Left lung (tissue), 4 donors: ENCODE measurements at regions not wholly inside any gene's neighbourhood (a gene's known extent, or its start where the extent isn't known, plus 50 kb on each side); places are given as distances from the start of the nearest gene placed in this dataset.

ENCODE experiments used
- ATAC-seq: fragments of 200-7000 bp; cut with Tn5 transposase; one replicate; pipeline ENCODE4 v1.9.1; 2020; ENCODE audit warnings: moderate library complexity
- DNase-seq, 4 donors: peaks; one replicate each; pipeline ENCODE4 v3.0.0-alpha.2; 2013 to 2020
- H3K27ac ChIP-seq, 2 donors: fragments of 200-600 bp; sonication (generic) in 1 of 2; one replicate each; pipeline versions ENCODE4 v1.5.0 to v1.8.0; 2020 to 2021
- H3K27me3 ChIP-seq, 2 donors: fragments of 200-600 bp; sonication (generic) in 1 of 2; one replicate each; pipeline versions ENCODE4 v1.5.0 to v1.8.0; 2020 to 2021
- H3K36me3 ChIP-seq, 2 donors: fragments of 200-600 bp; sonication (generic) in 1 of 2; one replicate each; pipeline versions ENCODE4 v1.5.0 to v1.8.0; 2020 to 2021
- H3K4me1 ChIP-seq, 2 donors: fragments of 200-600 bp; one replicate each; pipeline ENCODE4 v1.8.0; 2021
- H3K4me3 ChIP-seq, 2 donors: fragments of 200-600 bp; sonication (generic) in 1 of 2; one replicate each; pipeline versions ENCODE4 v1.5.0 to v1.8.0; 2020 to 2021; ENCODE audit warnings: mild to moderate bottlenecking in 1 of 2
- H3K9me3 ChIP-seq, 2 donors: fragments of 200-600 bp; sonication (generic) in 1 of 2; one replicate each; pipeline versions ENCODE4 v1.5.0 to v1.8.0; 2020 to 2021
- CTCF ChIP-seq, 2 donors: fragments of 200-600 bp; sonication (generic) in 1 of 2; IDR thresholded peaks; one replicate each; pipeline versions ENCODE4 v1.5.0 to v1.8.0; 2021; ENCODE audit warnings: antibody characterized with exemption in 2 of 2
- intact Hi-C, 2 donors: fragments of 100-400 bp; cut with DNase I; formaldehyde crosslinking; loops; one replicate each; pipeline versions ENCODE4 v1.11.2 to v1.14.2; 2022
- donor health status: DM: no; HTN: yes; CAD: no.
- donor health status: DM: no; HTN: no; CAD: no.

- H3K27me3 ChIP-seq: no peaks in the 10 kb centered on the region
- intact Hi-C loops: no loop called here
- DNase-seq (no peak), ATAC-seq (no peak)
- H3K9me3 ChIP-seq: no peaks in the 10 kb centered on the region
- TF ChIP-seq CTCF (IDR thresholded peaks at IDR 0.05): no peak
- H3K4me1 ChIP-seq: peaks cover 0 to 5% of the 10 kb centered on the region in 2 donors
- no peak overlapping the region for H3K27ac ChIP-seq
- no peaks in the 10 kb centered on the region for H3K36me3 ChIP-seq
- H3K4me3 ChIP-seq: no peak overlapping the region
Measured at GRCh38 chr9:96159596-96159995, 142.4 kb downstream of the HSD17B3 start.

- Histone ChIP-seq H3K4me3 (no peak overlapping the region), H3K9me3 (no peaks in the 10 kb centered on the region), H3K36me3 (no peaks in the 10 kb centered on the region), H3K27me3 (no peaks in the 10 kb centered on the region), H3K27ac (no peak overlapping the region), H3K4me1 (peaks cover 0 to 5% of the 10 kb centered on the region in 2 donors)
- no peak for TF ChIP-seq CTCF (IDR thresholded peaks at IDR 0.05)
- intact Hi-C loops: no loop called here
- ATAC-seq (no peak), DNase-seq (no peak)
Measured at GRCh38 chr9:96158909-96159575, 142.9 kb downstream of the HSD17B3 start.

GRCh38 chr9:96158147-96158546 is 143.8 kb downstream of the HSD17B3 start:
- Histone ChIP-seq H3K4me3 (no peak overlapping the region), H3K4me1 (peaks cover 0 to 5% of the 10 kb centered on the region in 2 donors), H3K9me3 (no peaks in the 10 kb centered on the region), H3K27me3 (no peaks in the 10 kb centered on the region), H3K36me3 (no peaks in the 10 kb centered on the region), H3K27ac (no peak overlapping the region)
- ATAC-seq (no peak), DNase-seq (no peak)
- no peak for TF ChIP-seq CTCF (IDR thresholded peaks at IDR 0.05)
- intact Hi-C loops: no loop called here

- intact Hi-C loops: no loop called here
- Histone ChIP-seq H3K27me3 (no peaks in the 10 kb centered on the region), H3K36me3 (no peaks in the 10 kb centered on the region), H3K27ac (no peak overlapping the region), H3K9me3 (no peaks in the 10 kb centered on the region), H3K4me3 (no peak overlapping the region), H3K4me1 (peaks cover 0 to 5% of the 10 kb centered on the region in 2 donors)
- ATAC-seq (no peak), DNase-seq (no peak)
- no peak for TF ChIP-seq CTCF (IDR thresholded peaks at IDR 0.05)
Measured at GRCh38 chr9:96157675-96158074, 144.3 kb downstream of the HSD17B3 start.

GRCh38 chr9:96156171-96156974 is 145.6 kb downstream of the HSD17B3 start:
- no peak overlapping the region for H3K4me3 ChIP-seq
- no peak for TF ChIP-seq CTCF (IDR thresholded peaks at IDR 0.05)
- no peaks in the 10 kb centered on the region for H3K36me3 ChIP-seq
- ATAC-seq (no peak), DNase-seq (no peak)
- H3K4me1 ChIP-seq: peaks cover 0 to 5% of the 10 kb centered on the region in 2 donors
- H3K9me3 ChIP-seq: no peaks in the 10 kb centered on the region
- H3K27me3 ChIP-seq: no peaks in the 10 kb centered on the region
- H3K27ac ChIP-seq: peak overlapping the region in 1 of 2 donors; percentile 2
- intact Hi-C loops: no loop called here
